WERI-Rb-1 (cell line): ENCODE measurements at regions not wholly inside any gene's neighbourhood (a gene's known extent, or its start where the extent isn't known, plus 50 kb on each side); places are given as distances from the start of the nearest gene placed in this dataset.

ENCODE experiments used
- DNase-seq: peaks from one replicate; pipeline ENCODE4 v3.0.0-alpha.2; 2020
- H3K27ac ChIP-seq: fragments of 250-450 bp; sonication (Bioruptor Pico); 2 replicates; pipeline ENCODE4 v1.5.1; 2020; ENCODE audit warnings: mild to moderate bottlenecking, moderate library complexity
- H3K27me3 ChIP-seq: fragments of 250-450 bp; sonication (Bioruptor Pico); 2 replicates; pipeline ENCODE4 v1.5.1; 2021; ENCODE audit warnings: mild to moderate bottlenecking, low read depth, moderate library complexity; ENCODE audit not compliant: insufficient read depth, severe bottlenecking
- H3K36me3 ChIP-seq: fragments of 250-450 bp; sonication (Bioruptor Pico); 2 replicates; pipeline ENCODE4 v1.5.1; 2020; ENCODE audit warnings: mild to moderate bottlenecking, moderate library complexity
- H3K4me3 ChIP-seq: 2 replicates; pipeline ENCODE4 v1.5.1; 2011; ENCODE audit warnings: low read depth, mild to moderate bottlenecking, control low read depth, low read length
- H3K9me3 ChIP-seq: fragments of 250-450 bp; sonication (Bioruptor Pico); 2 replicates; pipeline ENCODE4 v1.5.1; 2021; ENCODE audit warnings: mild to moderate bottlenecking, moderate library complexity; ENCODE audit not compliant: severe bottlenecking
- CTCF ChIP-seq: IDR thresholded peaks from 2 replicates; pipeline ENCODE4 v1.5.1; 2011; ENCODE audit warnings: low read depth, mild to moderate bottlenecking, control low read depth, inconsistent platforms, low read length

GRCh38 chr10:123604506-123604905 lies 61.6 kb upstream of the GPR26 start:
- no peak overlapping the region for H3K27ac ChIP-seq
- H3K36me3 ChIP-seq: no peaks in the 10 kb centered on the region
- H3K4me3 ChIP-seq: no peak overlapping the region
- H3K9me3 ChIP-seq: peaks cover 2% of the 10 kb centered on the region
- peaks cover 89% of the 10 kb centered on the region for H3K27me3 ChIP-seq
- TF ChIP-seq CTCF: no peak
- DNase-seq: no peak

DNA sequence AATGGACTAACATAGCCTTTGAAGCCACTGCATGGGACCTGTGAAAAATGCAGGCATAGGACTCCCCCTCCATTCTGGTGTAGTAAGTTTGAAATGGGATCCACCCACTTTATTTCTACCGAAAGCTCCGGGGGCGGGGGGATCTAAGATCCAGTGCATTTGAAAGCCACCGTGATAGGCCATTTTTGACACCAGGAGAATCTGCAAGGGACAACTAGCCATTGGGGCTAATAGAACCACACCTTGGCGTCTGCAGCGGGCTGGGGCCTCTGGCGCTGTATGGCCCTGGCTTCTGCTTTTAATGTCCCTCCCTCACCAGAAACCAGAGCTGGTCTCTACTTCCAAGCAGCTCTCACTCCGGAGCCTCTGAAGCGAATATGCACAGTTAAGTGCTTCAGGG lies 60.1 kb upstream of the GPR26 start:
- no peaks in the 10 kb centered on the region for H3K9me3 ChIP-seq
- H3K27ac ChIP-seq: no peak overlapping the region
- H3K27me3 ChIP-seq: peaks cover 88% of the 10 kb centered on the region

DNA sequence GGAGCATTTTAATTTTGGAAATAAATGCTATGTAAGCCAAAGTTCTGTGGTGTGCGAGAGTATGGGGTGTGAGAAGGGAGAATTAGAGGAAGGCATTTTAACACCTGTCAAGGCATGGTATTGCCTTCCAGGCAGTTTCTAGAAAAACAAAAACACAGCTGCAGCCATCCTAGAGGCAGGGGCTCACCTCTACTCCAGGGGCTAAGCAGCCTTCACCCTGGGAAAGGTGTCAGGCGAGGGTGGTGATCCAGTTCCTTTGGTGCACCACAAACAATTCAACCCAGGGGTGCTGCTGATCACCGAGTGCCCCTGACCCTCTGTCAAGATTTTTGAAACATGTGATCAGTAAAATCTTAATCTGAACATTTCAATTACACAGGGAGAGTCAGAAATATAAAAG lies 59.2 kb upstream of the GPR26 start:
- Histone ChIP-seq H3K9me3 (no peaks in the 10 kb centered on the region), H3K4me3 (no peak overlapping the region), H3K27me3 (peaks cover 89% of the 10 kb centered on the region), H3K27ac (no peak overlapping the region), H3K36me3 (no peaks in the 10 kb centered on the region)
- no peak for DNase-seq
- TF ChIP-seq CTCF: no peak

More for the DNA sequence above, 60.1 kb upstream of the GPR26 start:
- no peak for DNase-seq
- no peak for TF ChIP-seq CTCF
- H3K36me3 ChIP-seq: no peaks in the 10 kb centered on the region
- no peak overlapping the region for H3K4me3 ChIP-seq

- TF ChIP-seq CTCF: no peak
- H3K27me3 ChIP-seq: peaks cover 91% of the 10 kb centered on the region
- no peak overlapping the region for H3K27ac ChIP-seq
- DNase-seq: no peak
- H3K36me3 ChIP-seq: no peaks in the 10 kb centered on the region
- H3K4me3 ChIP-seq: no peak overlapping the region
- no peaks in the 10 kb centered on the region for H3K9me3 ChIP-seq
Observed at GRCh38 chr10:123607386-123607785, 58.8 kb upstream of the GPR26 start.

DNA sequence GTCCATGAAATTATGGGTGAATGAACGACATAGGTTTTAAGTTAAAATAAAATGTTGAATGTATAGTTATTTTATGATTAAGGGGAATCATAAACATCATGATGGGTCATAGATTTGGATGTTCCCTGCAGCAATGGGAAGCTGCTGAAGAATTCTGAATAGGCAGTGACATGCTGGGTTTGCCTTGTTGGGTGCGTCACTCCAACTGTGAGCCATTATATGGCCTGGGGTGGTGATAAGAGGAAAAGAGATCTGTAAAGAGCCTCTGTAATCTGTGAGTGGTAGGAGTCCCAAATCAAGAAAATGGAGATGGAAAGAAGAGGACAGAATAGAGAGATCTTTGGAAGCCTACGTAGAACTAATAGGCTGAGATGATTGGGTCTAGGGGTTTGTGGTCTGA lies 58.1 kb upstream of the GPR26 start:
- H3K36me3 ChIP-seq: no peaks in the 10 kb centered on the region
- H3K4me3 ChIP-seq: no peak overlapping the region
- no peak for DNase-seq
- peaks cover 93% of the 10 kb centered on the region for H3K27me3 ChIP-seq
- H3K9me3 ChIP-seq: no peaks in the 10 kb centered on the region
- TF ChIP-seq CTCF: no peak
- no peak overlapping the region for H3K27ac ChIP-seq

- no peaks in the 10 kb centered on the region for H3K9me3 ChIP-seq
- TF ChIP-seq CTCF: no peak
- DNase-seq: no peak
- H3K36me3 ChIP-seq: no peaks in the 10 kb centered on the region
- no peak overlapping the region for H3K4me3 ChIP-seq
- H3K27ac ChIP-seq: no peak overlapping the region
- peaks cover 89% of the 10 kb centered on the region for H3K27me3 ChIP-seq
Observed at GRCh38 chr10:123611243-123611642, 54.9 kb upstream of the GPR26 start.
